CD14-positive monocyte (primary cell): ENCODE measurements at regions not wholly inside any gene's neighbourhood (a gene's known extent, or its start where the extent isn't known, plus 50 kb on each side); places are given as distances from the start of the nearest gene placed in this dataset.

Experiments used
- DNase-seq, 3 donors: peaks; one replicate each; pipeline ENCODE4 v3.0.0-alpha.2; 2011 to 2022
- H2AFZ ChIP-seq: 2 replicates; pipeline ENCODE4 v1.6.0; 2012; ENCODE audit warnings: mild to moderate bottlenecking, low read depth, low read length, inconsistent platforms; ENCODE audit not compliant: insufficient read depth, poor library complexity, severe bottlenecking
- H3K27ac ChIP-seq, 2 donors: 1 replicate in 1 of 2; 2 replicates in 1 of 2; pipeline ENCODE4 v1.5.1; 2012 to 2013; ENCODE audit warnings: low read length in 2 of 2, control low read depth in 1 of 2, inconsistent platforms in 1 of 2, low read depth in 1 of 2, mild to moderate bottlenecking in 1 of 2
- H3K27me3 ChIP-seq, 2 donors: one replicate each; pipeline versions ENCODE4 v1.6.0 to v1.6.1; 2011 to 2013; ENCODE audit warnings: low read length in 2 of 2; ENCODE audit not compliant: control insufficient read depth in 2 of 2, insufficient read depth in 2 of 2
- H3K36me3 ChIP-seq, 2 donors: replicated peaks in 1 of 2; 1 replicate in 1 of 2; 2 replicates in 1 of 2; pipeline versions ENCODE4 v1.5.1 to v1.6.1; 2012 to 2013; ENCODE audit warnings: low read length in 2 of 2, control low read depth in 1 of 2, inconsistent platforms in 1 of 2, mild to moderate bottlenecking in 1 of 2; ENCODE audit not compliant: insufficient read depth in 2 of 2, control insufficient read depth in 1 of 2
- H3K4me1 ChIP-seq, 2 donors: 1 replicate in 1 of 2; 2 replicates in 1 of 2; pipeline versions ENCODE4 v1.5.1 to v1.6.1; 2012 to 2013; ENCODE audit warnings: low read length in 2 of 2, control low read depth in 1 of 2, inconsistent platforms in 1 of 2, mild to moderate bottlenecking in 1 of 2, moderate library complexity in 1 of 2; ENCODE audit not compliant: insufficient read depth in 2 of 2, control insufficient read depth in 1 of 2
- H3K4me2 ChIP-seq: replicated peaks from 2 replicates; pipeline ENCODE3; 2012; ENCODE audit warnings: low read length, moderate library complexity, mild to moderate bottlenecking; ENCODE audit not compliant: poor library complexity, severe bottlenecking; ENCODE audit errors: extremely low read depth
- H3K4me3 ChIP-seq, 3 experiments: fragments of 200-600 bp in 1 of 3; sonication (generic) in 1 of 3; replicated peaks in 1 of 3; 1 replicate in 2 of 3; 2 replicates in 1 of 3; pipeline ENCODE4 v1.5.1; 2011 to 2013; ENCODE audit warnings: low read length in 3 of 3, mild to moderate bottlenecking in 3 of 3, control low read depth in 2 of 3, low read depth in 2 of 3, inconsistent platforms in 1 of 3, moderate library complexity in 1 of 3
- H3K79me2 ChIP-seq: 2 replicates; pipeline ENCODE4 v1.6.0; 2012; ENCODE audit warnings: mild to moderate bottlenecking, control low read depth, inconsistent platforms, low read length, moderate library complexity; ENCODE audit not compliant: insufficient read depth
- H3K9ac ChIP-seq: 2 replicates; pipeline ENCODE4 v1.6.0; 2017; ENCODE audit warnings: low read length, mild to moderate bottlenecking; ENCODE audit not compliant: insufficient read depth, poor library complexity, severe bottlenecking
- H3K9me3 ChIP-seq, 2 donors: replicated peaks in 1 of 2; 1 replicate in 1 of 2; 2 replicates in 1 of 2; pipeline versions ENCODE4 v1.5.1 to v1.6.1; 2012 to 2013; ENCODE audit warnings: low read length in 2 of 2, control low read depth in 1 of 2; ENCODE audit not compliant: control insufficient read depth in 1 of 2, insufficient read depth in 1 of 2
- H4K20me1 ChIP-seq: 2 replicates; pipeline ENCODE4 v1.6.0; 2012; ENCODE audit warnings: mild to moderate bottlenecking, low read length, control low read depth, moderate library complexity; ENCODE audit not compliant: insufficient read depth
- H3K27ac Mint-ChIP-seq, 7 donors: one replicate each; pipeline ENCODE4 v1.8.0; 2020; ENCODE audit warnings: mild to moderate bottlenecking in 7 of 7, mixed read lengths in 7 of 7, moderate library complexity in 6 of 7, inconsistent platforms in 2 of 7
- H3K27me3 Mint-ChIP-seq, 3 donors: one replicate each; pipeline ENCODE4 v1.8.0; 2021 to 2022; ENCODE audit warnings: low read depth in 3 of 3, mild to moderate bottlenecking in 3 of 3, mixed read lengths in 3 of 3, moderate library complexity in 3 of 3, inconsistent platforms in 1 of 3
- H3K36me3 Mint-ChIP-seq, 2 donors: one replicate each; pipeline ENCODE4 v1.8.0; 2020; ENCODE audit warnings: mixed read lengths in 2 of 2, inconsistent platforms in 1 of 2, mild to moderate bottlenecking in 1 of 2
- H3K4me1 Mint-ChIP-seq: one replicate; pipeline ENCODE4 v1.8.0; 2020; ENCODE audit warnings: mild to moderate bottlenecking, mixed read lengths
- H3K4me3 Mint-ChIP-seq, 2 donors: one replicate each; pipeline ENCODE4 v1.8.0; 2020; ENCODE audit warnings: mild to moderate bottlenecking in 2 of 2, mixed read lengths in 2 of 2, moderate library complexity in 1 of 2
- H3K9me3 Mint-ChIP-seq, 7 donors: one replicate each; pipeline ENCODE4 v1.8.0; 2020 to 2022; ENCODE audit warnings: mixed read lengths in 7 of 7, mild to moderate bottlenecking in 6 of 7, moderate library complexity in 6 of 7, inconsistent platforms in 2 of 7
- CTCF ChIP-seq: fragments of 200-600 bp; IDR thresholded peaks from one replicate; pipeline ENCODE4 v1.8.0; 2022; ENCODE audit warnings: antibody characterized with exemption, mild to moderate bottlenecking
- WGBS: methylation state at CpG from one replicate; pipeline ENCODE4 v1.1.5; 2013; ENCODE audit warnings: missing lambda C conversion rate; ENCODE audit not compliant: insufficient coverage; 5-methylcytosine and 5-hydroxymethylcytosine counted together
- intact Hi-C, 2 donors: fragments of 100-400 bp; cut with micrococcal nuclease; formaldehyde crosslinking; loops; one replicate each; pipeline versions ENCODE4 v1.15.0 to v1.15.1; 2023

GRCh38 chr10:58106211-58107035 lies 161.3 kb downstream of the IPMK start:
- H3K9me3 ChIP-seq: peaks cover 7 to 18% of the 10 kb centered on the region in 2 donors
- DNase-seq: no peak
- H3K4me2 ChIP-seq: no peak overlapping the region
- H3K4me3 ChIP-seq: no peak overlapping the region
- Mint-ChIP-seq H3K27ac (no peak overlapping the region), H3K4me3 (no peak overlapping the region), H3K36me3 (no peaks in the 10 kb centered on the region), H3K9me3 (peaks cover 7 to 19% (median 11%) of the 10 kb centered on the region in 7 donors), H3K4me1 (no peaks in the 10 kb centered on the region), H3K27me3 (peaks cover 0 to 2% (median 2%) of the 10 kb centered on the region in 3 donors)
- no peaks in the 10 kb centered on the region for H3K79me2 ChIP-seq
- no peaks in the 10 kb centered on the region for H3K4me1 ChIP-seq
- 97% methylated on average over 36 of the region's 40 CpGs for WGBS
- no peaks in the 10 kb centered on the region for H3K27me3 ChIP-seq
- no peaks in the 10 kb centered on the region for H4K20me1 ChIP-seq
- no peak overlapping the region for H3K9ac ChIP-seq
- intact Hi-C loops: no loop called here
- no peak for TF ChIP-seq CTCF
- H2AFZ ChIP-seq: no peak overlapping the region
- H3K27ac ChIP-seq: no peak overlapping the region
- H3K36me3 ChIP-seq: no peaks in the 10 kb centered on the region

- Histone ChIP-seq H3K79me2 (no peaks in the 10 kb centered on the region), H4K20me1 (no peaks in the 10 kb centered on the region), H3K4me3 (no peak overlapping the region), H2AFZ (no peak overlapping the region), H3K9me3 (peaks cover 7 to 18% of the 10 kb centered on the region in 2 donors), H3K27ac (no peak overlapping the region), H3K36me3 (no peaks in the 10 kb centered on the region), H3K9ac (no peak overlapping the region), H3K27me3 (no peaks in the 10 kb centered on the region), H3K4me1 (no peaks in the 10 kb centered on the region), H3K4me2 (no peak overlapping the region)
- no peak overlapping the region for H3K27ac Mint-ChIP-seq
- H3K36me3 Mint-ChIP-seq: no peaks in the 10 kb centered on the region
- TF ChIP-seq CTCF: no peak
- H3K9me3 Mint-ChIP-seq: peaks cover 7 to 19% (median 11%) of the 10 kb centered on the region in 7 donors
- no peak for DNase-seq
- H3K4me3 Mint-ChIP-seq: no peak overlapping the region
- intact Hi-C loops: no loop called here
- H3K4me1 Mint-ChIP-seq: no peaks in the 10 kb centered on the region
- peaks cover 0 to 2% (median 2%) of the 10 kb centered on the region in 3 donors for H3K27me3 Mint-ChIP-seq
These were observed 163.3 kb downstream of the IPMK start for GRCh38 chr10:58104351-58104751.
